Hindlimb muscle (tissue), 1 donor: ENCODE measurements at regions not wholly inside any gene's neighbourhood (a gene's known extent, or its start where the extent isn't known, plus 50 kb on each side); places are given as distances from the start of the nearest gene placed in this dataset.
A peak's percentile ranks its signal among the peaks of the same experiment; 100 is the strongest.

Source experiments
- DNase-seq: peaks from one replicate; pipeline ENCODE4 v3.0.0-alpha.2; 2013

GRCh38 chr10:69716711-69717560, 84.8 kb upstream of the COL13A1 start:
- DNase-seq = no peak

GRCh38 chr10:69718951-69719350, 82.8 kb upstream of the COL13A1 start:
- DNase-seq = no peak

- no peak for DNase-seq
Observed at GRCh38 chr10:69721690-69722310, 79.9 kb upstream of the COL13A1 start.

- no peak for DNase-seq
Observed at GRCh38 chr10:69723653-69724052, 78.1 kb upstream of the COL13A1 start.

GRCh38 chr10:69726850-69727249, 74.9 kb upstream of the COL13A1 start:
- no peak for DNase-seq

- no peak for DNase-seq
Observed at GRCh38 chr10:69728335-69728870, 73.3 kb upstream of the COL13A1 start.

GRCh38 chr10:69729326-69730048, 72.2 kb upstream of the COL13A1 start:
- no peak for DNase-seq

GRCh38 chr10:69730251-69731156, 71.2 kb upstream of the COL13A1 start:
- DNase-seq = peak; percentile 51

GRCh38 chr10:69731184-69731583, 70.5 kb upstream of the COL13A1 start:
- no peak for DNase-seq

- no peak for DNase-seq
Observed at GRCh38 chr10:69731698-69732097, 70.0 kb upstream of the COL13A1 start.

- DNase-seq = no peak
Observed at GRCh38 chr10:69732147-69732825, 69.4 kb upstream of the COL13A1 start.

GRCh38 chr10:69732826-69733150, 68.9 kb upstream of the COL13A1 start:
- DNase-seq = no peak

- no peak for DNase-seq
Observed at GRCh38 chr10:69733791-69734261, 67.9 kb upstream of the COL13A1 start.

GRCh38 chr10:69734416-69734796, 67.3 kb upstream of the COL13A1 start:
- no peak for DNase-seq

- DNase-seq = no peak
Observed at GRCh38 chr10:69734797-69735468, 66.8 kb upstream of the COL13A1 start.

GRCh38 chr10:69736886-69737641, 64.6 kb upstream of the COL13A1 start:
- DNase-seq = no peak

- no peak for DNase-seq
Observed at GRCh38 chr10:69738071-69738470, 63.6 kb upstream of the COL13A1 start.

- DNase-seq = no peak
Observed at GRCh38 chr10:69738858-69739435, 62.8 kb upstream of the COL13A1 start.

GRCh38 chr10:69739634-69740033, 62.1 kb upstream of the COL13A1 start:
- DNase-seq = no peak

GRCh38 chr10:69740126-69740525, 61.6 kb upstream of the COL13A1 start:
- DNase-seq = no peak
